ENCODE measurements at regions not wholly inside any gene's neighbourhood (a gene's known extent, or its start where the extent isn't known, plus 50 kb on each side); places are given as distances from the start of the nearest gene placed in this dataset.
"Not testable (repeated sequence)": the region's sequence is repeated elsewhere in the genome, so short reads cannot be mapped to it uniquely, and the experiment has no call there.

DNA sequence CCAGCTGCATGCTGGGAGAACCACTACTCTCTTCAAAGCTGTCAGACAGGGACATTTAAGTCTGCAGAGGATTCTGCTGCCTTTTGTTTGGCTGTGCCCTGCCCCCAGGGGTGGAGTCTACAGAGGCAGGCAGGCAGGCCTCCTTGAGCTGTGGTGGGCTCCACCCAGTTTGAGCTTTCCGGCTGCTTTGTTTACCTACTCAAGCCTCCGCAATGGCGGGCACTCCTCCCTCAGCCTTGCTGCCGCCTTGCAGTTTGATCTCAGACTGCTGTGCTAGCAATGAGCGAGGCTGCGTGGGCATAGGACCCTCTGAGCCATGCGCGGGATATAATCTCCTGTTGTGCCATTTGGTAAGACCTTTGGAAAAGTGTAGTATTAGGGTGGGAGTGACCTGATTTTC, 581.1 kb upstream of the LCORL start:
- not testable (repeated sequence) for DNase-seq

DNA sequence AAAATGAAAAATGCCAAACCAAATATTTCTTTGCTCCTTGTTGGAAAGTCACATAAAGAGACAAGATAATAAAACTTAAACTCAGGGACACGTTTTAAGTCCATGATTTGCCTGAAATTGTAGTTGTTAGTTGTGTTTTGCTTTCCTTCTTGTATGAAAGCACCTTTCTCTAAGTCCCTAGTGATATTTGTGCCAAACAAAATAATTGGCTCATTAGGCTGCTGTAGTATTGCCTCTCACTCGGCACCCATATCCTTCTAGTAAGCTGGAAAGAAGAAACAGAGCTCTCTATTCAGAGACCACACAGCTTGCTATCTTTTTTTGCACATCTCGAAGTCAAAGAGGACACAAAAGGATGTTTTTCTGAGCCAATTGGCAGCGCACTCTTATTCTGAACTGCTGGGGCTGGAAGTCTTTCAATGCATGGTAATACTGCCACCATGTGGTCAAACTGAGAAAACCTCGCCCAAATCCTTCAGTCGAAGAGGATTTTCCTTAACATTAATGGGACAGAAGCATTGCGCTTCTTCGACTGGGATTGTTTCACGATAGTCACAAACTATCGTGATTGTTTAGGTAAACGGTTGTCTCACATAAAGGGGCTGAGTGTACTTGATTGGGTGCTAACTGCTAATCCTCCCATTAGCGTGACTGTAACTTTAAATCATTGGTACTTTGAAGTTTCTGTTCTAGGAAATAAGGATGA, 571.9 kb upstream of the LCORL start:
- peak; percentile 34 to 62 for DNase-seq

DNA sequence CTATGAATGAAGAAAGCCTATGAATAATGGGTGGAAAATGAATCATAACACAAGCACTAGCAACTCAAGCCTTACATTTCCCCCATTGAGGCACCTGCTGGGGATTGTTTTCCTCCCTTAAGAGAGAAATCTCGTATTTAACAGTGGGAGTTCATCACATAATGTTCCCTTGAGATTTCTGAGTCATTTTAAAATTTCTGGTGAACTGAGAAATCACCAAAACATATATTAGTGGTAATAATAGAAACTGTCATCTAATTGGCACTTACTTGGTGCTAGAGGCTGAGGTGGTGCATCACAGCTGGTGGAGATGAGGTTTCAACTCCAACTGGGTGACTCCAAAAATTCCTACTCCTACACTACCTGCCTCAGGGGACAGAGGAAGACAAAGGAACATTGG, 561.3 kb upstream of the LCORL start:
- DNase-seq = no peak

DNA sequence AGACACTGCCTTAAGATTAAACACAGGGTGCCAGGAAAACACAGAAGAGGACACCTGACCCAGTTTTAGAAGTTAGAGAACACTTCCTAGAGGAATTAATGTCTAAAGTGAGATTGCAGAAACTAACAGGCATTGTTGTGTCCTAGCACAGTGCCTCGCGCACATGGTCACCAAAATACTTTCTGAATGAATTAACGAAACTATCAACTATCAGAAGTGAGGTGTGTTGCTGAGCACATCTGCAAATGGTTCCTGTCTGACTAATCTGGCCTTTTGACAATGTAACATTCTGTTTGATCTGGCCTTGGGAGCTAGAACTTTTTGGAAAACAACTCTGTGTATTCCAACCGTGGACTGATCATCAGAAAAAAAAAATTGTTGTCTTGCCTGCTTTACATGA, 556.8 kb upstream of the LCORL start:
- DNase-seq = no peak

DNA sequence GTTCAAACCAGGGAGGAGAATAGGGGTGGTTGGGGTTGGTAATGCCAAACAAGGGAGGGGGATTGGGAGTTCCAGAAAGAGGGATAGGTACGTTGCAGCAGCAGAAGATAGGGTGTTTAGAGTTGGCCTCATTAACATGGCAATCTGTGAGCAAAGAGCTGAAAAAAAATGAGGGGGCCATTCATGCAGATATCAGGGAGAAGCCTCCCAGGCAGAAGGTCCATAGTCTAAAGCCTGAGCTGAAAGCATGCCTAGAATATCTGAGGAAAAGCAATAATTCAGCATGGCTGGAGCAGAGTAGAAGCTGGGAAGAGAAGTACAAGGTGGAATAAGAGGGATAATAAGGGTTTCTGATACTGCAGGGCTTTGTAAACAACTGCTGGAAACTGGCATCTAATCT, 550.9 kb upstream of the LCORL start:
- no peak for DNase-seq

DNA sequence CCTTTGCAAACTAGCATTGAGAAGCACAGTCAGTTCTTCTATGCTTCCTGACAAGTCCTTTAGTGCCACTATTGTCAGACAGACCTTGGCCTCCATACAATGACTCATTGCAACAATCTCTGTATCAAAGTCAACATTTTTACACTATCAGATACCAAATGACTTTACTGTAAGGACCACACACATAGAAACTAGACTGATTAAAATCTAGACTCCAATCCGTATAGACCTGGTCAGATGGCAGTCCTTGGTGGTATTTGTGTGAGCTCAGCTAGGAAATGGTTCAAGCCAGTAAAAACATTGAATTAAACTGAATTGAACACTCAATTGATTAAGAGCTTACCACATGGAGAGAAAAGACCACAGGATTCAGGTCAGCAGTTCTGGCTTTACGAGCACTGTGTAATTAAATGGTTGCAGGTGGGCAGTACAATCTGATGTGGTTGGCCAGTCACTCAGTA, 549.8 kb upstream of the LCORL start:
- no peak for DNase-seq

DNA sequence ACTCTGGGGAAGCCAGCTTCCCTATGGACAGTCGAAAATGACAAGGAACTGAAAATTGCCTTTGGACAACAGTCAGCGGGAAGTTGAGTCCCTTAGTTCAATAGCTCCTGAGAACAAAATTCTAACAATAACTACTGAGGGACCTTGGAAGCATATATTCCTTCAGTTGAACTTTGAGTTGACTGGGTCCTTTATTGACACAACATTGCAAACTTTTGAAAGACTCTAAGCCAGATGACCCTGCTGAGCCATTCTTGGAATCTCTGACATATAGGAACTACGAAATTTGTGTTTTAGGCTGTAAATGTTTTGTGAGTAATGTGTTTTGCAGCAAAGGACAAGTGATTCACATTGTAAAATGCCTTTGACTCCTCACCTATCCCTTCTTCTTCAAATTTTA, 548.8 kb upstream of the LCORL start:
- no peak for DNase-seq

DNA sequence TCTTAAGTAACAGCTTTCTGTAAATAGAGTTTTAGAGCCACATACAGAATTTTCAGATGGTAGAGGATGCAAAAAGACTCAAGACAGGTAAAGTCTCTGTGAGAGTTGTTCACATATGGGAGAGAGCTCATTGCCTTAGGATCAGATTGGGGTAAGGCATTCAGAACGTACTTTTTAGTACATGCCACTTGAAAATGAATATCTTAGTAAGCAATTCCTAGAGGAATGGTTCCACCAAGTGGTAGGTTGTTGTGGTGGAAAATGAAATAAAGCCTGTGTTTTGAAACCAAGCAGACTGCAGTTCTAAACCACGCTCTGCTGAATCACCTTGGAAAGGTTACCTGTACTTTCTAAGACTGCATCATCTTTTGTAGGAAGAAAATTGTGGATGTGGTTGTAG, 547.0 kb upstream of the LCORL start:
- DNase-seq = no peak

DNA sequence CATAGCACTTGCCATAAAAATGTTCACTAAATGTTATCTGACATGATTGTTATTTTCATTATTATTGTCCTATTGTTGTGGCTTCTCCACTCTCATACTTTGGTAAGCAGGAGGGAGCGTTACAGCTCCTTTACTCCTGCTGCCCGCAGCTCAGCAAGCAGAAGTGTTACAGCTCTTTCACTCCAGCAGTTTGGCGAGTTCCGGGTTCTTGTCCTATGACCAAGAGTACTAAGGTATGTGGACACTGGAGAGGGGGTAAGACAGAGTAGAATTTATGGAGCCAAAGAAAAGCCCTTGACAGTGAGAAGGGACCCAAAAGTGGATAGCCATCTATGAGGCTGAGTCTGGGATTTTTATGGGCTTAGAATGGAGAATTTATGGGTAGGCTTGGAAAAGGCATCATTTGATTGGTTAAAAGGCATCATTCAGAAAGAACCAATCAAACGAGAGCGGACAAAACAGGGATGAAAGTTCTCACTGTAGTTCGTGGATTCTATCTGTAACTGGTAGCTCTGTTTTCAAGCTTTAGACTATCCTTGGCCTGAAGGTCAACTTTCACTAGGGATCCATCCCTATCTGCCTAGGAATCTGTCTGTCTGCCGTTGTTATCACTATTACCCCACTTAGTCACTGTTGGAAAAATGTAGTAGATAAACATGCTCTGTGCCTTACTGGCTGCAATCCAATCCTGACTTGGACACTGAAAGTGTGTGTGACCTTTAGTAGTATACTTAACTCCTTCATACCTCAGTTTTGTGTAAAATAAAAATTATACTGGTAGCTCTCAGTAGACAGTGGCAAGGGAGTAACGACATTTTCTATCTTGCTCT, 545.6 kb upstream of the LCORL start:
- no peak for DNase-seq

DNA sequence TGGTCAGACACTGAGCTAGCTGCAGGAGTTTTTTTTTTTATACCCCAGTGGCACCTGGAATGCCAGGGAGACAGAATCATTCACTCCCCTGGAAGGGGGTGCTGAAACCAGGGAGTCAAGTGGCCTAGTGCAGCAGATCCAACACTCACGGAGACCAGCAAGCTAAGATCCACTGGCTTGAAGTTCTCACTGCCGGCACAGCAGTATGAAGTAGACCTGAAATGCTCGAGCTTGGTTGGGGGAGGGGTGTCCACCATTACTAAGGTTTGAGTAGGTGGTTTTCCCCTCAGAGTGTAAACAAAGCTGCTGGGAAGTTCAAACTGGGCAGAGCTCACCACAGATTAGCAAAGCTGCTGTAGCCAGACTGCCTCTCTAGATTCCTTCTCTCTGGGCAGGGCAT, 537.9 kb upstream of the LCORL start:
- no peak for DNase-seq

DNA sequence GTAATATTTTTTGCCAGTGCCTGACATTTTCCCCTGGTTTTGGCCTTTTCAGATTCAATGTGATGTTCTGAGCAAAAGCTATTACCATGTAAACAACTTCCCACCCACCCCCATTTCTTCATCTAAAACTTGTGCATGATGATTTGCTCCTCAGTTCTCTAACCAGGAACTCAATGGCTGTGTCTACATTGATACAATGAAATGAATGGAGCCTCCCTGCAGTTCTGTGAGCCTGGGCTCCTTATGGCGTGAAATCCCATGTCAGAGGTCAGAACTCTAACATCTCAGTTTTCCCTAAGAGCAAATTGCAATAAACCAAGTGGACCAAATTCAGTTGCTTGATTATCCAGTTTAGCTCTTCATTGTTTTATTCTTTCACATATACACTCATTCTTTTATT, 534.8 kb upstream of the LCORL start:
- DNase-seq = no peak

DNA sequence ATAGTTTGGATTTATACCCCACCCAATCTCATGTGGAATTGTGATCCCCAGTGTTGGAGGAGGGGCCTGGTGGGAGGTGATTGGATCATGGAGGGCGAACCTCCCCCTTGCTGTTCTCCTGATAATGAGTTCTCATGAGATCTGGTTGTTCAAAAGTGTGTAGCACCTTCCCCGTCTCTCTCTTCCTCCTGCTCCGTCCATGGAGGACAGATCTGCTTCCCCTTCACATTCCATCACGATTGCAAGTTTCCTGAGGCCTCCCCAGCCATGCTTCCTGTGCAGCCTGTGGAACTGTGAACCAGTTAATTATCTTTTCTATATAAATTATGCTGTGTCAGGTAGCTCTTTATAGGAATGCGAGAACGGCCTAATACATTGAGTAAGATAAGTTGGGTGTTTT, 518.8 kb upstream of the LCORL start:
- no peak for DNase-seq

DNA sequence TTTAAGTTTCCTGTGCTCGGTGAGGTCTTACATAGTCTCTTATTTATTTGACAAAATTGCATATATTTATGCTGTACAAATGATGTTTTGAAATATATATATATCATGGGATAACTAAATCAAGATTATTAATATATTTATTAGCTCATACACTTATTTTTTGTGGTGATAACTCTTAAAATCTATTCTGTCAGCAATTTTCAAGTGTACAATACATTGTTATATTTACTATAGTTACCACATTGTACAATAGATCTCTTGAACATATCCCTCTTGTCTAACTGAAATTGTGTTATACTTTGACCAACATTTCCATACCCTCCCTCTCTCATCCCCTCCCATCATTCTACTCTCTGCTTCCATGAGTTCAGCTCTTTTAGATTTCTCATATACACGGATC, 516.6 kb upstream of the LCORL start:
- DNase-seq = no peak

DNA sequence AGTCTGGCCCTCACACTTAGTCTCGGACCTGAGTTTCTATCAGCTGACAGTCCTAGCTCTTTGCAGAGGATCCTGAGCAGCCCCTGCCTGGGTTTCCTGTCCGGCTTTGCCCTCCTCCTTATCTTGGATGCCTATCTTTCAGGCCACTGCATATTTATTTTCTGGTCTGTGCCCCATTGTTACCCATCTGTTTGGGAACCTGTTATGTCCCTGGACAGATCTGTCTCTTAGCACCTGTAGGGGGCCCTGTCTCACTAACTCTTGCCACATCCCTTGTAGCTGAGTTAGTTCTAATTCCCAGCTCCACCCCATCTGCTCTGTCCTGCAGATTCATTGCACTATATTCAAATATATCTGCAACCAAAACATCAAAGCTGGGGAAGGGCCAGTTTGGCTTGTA, 514.9 kb upstream of the LCORL start:
- DNase-seq = no peak

DNA sequence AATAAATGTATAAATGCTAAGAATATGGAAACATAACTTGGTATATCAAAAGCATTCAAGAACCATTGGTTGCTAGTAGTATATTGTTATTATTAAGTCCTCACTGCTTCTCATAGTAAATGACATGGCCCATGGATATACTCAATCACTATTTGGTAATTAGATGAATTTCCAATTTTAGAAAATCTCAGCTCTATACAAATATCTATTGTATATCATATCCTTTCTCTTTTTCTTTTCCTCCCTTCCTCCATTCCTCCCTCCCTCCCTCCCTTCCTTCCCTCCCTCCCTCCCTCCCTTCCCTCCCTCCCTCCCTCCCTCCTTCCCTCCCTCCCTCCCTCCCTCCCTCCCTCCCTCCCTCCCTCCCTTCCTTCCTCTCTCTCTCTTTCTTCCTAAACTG, 514.4 kb upstream of the LCORL start:
- DNase-seq = no peak

DNA sequence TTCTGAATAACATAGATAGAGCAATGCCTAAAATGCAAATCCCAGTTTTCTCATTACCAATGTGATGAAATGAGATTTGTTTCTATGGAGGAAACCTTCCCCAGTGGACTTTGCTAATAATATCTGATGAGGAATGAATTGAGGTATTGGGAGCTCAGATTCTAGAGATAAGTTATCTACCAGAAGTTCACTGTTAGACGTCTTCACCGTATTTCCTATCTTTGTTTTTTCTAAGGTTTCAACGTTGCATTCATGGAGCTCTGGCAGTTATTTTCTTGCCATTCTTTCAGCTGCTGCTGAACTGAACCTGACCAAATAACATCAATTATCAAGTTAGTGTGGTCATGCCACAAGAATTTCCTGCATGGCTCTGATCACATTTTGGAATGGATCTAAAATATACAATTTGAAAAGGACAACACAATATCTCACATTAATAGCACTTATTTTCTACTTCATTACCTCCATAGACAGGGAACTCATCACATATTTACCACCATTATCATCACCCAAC, 511.8 kb upstream of the LCORL start:
- no peak for DNase-seq

DNA sequence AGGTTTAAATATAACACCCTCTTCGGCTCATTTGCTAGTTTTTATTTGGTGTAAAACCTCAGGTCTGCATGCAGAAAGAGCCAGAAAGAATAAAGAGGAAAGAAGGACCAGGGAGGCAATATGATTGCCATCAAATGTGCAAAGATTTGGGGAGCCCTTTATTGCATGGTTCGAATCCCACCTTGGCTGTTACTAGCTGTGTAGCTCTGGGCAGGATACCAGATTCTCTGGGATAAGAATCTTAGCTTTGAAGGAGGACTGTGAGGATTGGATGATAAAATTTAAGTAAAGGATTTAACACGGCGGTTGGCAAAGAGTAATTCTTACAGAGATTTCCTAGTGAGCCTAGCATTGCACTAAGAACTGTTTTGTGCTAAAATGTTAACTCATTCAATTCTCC, 510.2 kb upstream of the LCORL start:
- no peak for DNase-seq

DNA sequence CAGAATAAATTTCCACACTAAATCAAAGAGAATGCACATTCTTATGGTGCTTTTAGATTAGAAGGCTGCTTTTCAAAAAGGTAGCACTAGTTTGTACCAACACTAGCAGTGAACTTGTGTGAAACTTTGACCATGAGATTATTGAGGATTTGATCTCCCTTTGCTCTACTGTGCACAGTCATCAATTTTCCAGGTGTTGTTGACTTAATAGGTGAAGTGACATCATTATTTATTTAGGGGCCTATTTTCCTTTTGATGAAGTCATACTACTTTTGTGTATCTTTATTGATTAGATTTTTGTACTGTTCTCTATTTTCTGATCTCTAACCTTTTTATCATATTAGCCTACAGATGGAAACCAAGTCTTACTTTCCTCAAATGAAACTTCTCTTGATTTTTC, 507.9 kb upstream of the LCORL start:
- no peak for DNase-seq

DNA sequence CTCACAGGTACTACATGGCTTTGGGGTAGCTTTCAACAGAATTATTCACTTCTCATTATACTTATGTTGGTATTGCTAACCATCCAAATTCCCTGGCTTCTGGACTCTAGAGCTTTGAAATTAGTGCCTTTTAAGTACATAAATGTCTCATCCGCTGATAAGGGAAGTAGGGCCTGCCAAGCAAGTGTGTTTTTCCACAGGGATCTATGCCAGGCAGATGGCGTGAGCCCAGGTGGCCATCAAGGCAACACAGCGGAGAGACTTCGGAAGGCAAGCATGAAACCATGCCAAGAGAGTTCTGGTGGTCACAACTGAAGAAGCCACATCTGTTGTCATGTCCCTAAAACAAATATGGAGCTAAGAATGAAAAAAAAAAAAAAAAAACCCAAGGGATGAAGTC, 503.1 kb upstream of the LCORL start:
- DNase-seq = no peak

DNA sequence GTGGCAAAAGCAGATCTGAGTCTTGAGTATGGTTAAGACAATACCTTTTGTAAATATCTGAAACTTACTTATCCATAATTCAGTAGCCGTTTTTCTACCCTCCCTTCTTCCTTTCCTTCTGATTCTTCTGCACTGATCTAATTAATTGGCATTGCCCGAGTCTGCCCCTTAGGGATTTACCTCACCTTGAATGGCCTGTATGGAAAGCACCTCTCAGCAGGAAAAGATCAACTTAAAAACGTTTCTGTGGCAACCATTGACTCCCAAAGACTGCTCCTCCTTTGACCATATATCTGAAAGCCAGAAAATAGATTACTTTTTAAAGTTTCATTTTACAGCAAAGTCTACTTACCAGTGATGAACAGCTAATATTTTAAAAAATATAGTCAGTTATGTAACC, 496.5 kb upstream of the LCORL start:
- no peak for DNase-seq

DNA sequence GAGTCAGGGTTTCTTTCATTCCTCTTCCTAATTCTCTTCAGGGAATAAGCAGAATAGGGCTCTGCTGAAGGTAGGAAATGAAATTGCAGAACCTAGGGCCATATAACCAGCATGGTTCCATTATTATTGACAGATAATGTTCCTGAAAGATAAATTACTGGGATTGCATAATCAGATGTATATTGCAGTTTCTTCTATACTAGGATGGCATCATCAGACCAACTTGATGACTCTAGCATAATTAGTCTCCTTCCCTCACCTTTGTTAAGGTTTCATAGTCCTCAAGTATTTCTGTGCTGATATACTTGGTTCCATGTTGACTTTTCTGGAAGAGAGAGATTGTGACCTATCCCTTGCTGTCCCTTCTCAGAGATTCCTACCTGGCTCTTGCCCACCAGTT, 492.3 kb upstream of the LCORL start:
- no peak for DNase-seq

DNA sequence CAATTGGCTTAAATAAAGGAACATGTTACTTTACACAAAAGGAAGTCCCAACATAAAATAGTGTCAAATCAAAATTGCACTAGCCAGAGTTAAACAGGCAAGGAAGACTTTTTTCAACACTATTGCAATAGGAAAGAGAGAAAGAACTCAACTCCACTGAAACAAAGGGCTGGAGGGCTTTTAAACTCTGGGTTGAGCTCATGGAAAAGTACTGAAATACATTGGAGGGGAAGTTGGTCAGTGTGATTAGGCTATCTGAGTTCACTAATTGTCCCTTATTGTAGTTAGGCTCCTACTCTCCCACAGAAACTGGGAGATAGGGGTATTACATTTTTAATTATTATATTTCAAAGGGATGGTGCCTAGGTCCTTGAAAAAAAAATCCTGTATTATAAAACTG, 491.2 kb upstream of the LCORL start:
- no peak for DNase-seq

DNA sequence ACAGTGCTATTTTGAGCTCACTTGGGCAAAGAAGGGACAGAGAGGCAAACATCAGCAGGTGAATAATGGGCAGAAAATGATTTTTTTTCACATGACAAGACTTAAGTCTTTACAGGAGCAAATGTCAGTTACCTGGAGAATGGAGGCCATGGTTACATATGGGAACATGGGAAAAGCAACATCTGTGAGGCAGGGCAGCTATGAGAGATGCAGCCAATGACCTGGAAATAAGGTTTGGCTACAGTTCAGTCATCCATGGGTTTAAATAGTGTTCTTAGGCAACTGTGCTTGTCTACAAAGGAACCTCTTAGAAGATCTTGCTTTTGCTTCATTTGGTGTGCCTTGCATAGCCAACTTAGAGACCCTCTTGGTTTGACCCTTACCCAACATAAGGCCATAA, 490.2 kb upstream of the LCORL start:
- no peak for DNase-seq

DNA sequence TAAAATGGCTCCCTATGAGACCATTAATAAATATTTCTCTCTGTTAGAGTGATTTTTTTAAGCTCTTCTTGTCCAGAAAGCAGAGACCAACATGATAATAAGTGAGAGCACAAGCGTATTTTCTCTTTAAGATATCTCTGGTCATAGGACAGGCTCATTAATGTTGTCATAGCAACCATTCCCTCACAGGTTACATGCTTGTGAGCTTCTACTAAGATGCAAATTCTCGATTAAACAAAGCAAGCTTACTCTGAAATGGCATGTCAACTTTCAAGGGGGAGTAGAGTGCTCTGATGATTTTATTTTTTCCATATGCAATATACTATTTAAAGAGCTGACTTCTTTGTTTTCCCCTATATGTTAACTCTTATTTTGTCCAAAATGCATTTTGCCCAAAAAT, 487.2 kb upstream of the LCORL start:
- DNase-seq = no peak

DNA sequence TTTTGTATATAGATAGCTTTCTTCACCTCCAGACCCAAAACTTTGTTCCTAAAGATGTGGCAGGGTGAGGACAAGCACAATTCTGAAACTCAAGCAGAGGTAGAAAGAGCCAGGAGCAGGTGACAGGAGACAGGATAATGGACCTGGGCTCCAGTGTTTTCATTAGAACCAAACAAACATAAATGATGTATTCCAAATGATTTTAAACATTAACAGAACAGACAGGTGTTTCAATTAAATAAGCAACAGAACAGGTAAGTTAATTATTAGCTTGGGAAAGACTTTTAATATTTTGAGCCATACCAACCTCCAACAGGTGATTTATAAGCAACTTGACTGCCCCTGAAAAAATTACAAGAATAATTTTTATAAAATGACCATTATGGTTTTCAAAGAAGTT, 459.4 kb upstream of the LCORL start:
- no peak for DNase-seq
